ENCODE measurements at regions not wholly inside any gene's neighbourhood (a gene's known extent, or its start where the extent isn't known, plus 50 kb on each side); places are given as distances from the start of the nearest gene placed in this dataset.
A peak's percentile ranks its signal among the peaks of the same experiment; 100 is the strongest.
"Not testable (repeated sequence)": the region's sequence is repeated elsewhere in the genome, so short reads cannot be mapped to it uniquely, and the experiment has no call there.

DNA sequence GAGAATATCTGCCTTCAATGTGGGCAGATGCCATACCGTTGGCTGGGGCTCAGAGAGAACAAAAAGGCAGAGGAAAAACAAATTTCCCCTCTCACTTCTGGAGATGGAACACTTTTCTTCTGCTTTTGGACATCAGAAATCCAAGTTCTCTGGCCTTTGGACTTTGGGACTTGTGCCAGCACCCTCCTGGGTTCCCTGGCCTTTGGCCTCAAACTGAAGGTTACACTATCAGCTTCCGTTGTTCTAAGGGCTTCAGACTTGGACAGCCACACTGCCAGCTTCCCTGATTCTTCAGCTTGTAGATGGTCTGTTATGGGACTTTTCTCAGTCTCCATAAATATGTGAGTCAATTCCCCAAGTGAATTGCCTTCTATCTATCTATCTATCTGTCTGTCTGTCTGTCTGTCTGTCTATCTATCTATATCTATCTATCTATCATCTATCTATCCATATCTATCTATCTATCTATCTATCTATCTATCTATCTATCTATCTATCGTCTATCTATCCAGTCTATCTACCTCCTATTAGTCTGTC lies 778.1 kb upstream of the TMPRSS15 start:
- intact Hi-C loops (cut with DNase I) = no loop called here

DNA sequence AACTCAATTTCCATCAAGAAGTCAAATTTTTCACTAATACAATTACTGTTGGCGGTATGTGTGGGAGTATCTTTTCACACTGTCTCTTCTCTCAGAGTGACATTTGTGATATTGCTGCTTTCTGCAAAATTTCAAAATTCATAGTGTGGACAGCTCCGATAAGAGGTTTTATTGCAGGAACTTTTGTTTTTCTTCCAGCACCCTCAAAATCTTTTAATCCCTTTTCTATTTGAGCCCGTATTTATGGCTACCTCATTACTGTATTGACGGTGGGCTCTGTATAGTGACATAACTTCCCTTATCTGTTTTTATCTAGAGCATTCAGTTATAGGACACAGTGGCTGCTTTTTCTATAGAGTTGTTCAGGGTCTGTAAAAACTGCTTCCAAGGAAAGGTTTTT lies 794.4 kb upstream of the TMPRSS15 start:
- intact Hi-C loops (cut with DNase I) = no loop called here
- no peak for DNase-seq

More for the DNA sequence above, 778.1 kb upstream of the TMPRSS15 start:
- DNase-seq = no peak

DNA sequence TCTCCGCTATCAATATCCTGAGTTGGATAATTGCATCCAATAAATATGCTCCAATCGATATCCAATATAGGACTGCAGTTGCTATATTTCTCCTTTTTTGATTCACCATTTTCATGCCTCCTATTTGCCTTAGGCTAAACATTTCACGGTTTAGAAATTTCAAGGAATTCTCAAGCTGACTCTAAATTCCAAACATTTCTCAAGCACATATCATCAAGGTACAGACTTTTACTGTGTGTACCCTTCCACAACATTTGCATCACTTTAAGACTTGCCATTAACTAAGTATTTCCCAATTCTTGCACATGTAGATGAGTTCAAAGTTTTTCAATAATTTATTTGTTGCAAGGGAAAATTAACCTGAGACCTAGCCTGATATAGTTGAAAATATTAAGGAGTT lies 795.2 kb upstream of the TMPRSS15 start:
- intact Hi-C loops (cut with DNase I) = no loop called here
- DNase-seq = no peak

DNA sequence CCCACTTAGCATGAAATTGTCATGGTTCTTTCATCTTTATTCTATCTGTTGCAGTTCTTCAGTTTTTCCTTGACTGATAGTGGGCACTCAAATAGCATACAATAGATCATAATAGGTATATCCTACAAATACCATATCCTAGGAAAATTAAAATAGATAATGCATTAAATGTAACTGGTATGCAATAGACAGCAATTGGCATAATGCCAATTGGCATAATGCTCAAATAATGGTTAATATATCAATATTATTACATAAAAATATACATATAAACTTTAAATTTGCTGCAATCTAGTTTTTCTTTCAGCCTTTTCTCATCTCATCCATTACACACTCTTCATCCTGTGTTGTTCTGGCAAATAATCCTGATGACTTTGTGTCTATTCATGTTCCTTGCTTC lies 814.6 kb upstream of the TMPRSS15 start:
- intact Hi-C loops (cut with DNase I) = no loop called here
- no peak for DNase-seq

DNA sequence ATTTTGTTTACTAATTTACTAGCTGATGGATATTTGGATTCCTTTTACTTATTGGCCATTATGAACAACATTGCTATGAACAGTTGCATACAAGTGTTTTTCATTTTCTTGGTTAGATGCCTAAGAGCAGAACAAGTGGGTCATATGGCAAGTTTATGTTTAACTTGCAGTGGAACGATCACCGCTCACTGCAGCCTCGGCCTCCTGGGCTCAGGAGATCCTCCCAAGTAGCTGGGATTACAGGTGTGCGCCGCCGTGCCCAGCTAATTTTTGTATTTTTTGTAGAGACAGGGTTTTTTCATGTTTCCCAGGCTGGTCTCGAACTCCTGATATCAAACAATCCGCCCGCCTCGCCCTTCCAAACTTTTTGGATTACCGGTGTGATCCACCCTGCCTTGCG lies 820.5 kb upstream of the TMPRSS15 start:
- intact Hi-C loops (cut with DNase I) = no loop called here
- DNase-seq = peak in 1 of 10 donors; percentile 57

DNA sequence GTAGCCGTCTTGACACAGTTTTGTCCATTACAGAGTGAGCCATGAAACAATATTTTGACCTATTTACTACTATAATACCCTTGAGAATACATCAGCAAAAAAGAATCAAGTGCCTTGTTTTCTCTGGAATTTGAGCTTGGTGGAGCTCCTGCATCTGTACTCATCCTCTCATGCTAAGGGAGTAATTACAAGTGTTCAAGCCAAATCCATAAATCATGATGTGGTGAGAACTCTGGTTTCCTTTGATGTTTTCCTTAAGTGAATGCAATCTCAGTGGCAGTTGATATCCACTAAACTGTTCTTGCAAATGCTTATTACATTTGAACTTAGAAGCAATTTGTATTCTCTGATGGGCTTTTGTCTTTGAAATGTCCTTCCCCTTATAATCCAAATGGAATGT lies 824.6 kb upstream of the TMPRSS15 start:
- intact Hi-C loops (cut with DNase I) = no loop called here
- no peak for DNase-seq

DNA sequence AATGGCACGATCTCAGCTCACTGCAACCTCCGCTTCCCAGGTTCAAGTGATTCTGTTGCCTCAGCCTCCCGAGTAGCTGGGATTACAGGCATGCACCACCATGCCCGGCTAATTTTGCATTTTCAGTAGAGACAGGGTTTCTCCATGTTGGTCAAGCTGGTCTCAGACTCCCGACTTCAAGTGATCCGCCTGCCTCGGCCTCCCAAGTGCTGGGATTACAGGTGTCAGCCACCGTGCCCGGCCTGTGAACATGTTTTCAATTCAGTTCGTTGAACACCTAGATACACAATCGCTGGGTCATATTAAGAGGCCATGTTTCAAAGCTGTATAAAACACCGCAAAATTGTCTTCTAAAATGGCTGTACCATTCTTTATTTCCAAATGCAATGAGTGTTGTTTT lies 830.3 kb upstream of the TMPRSS15 start:
- peak in 1 of 10 donors; percentile 75 for DNase-seq
- intact Hi-C loops (cut with DNase I) = not testable (repeated sequence)

DNA sequence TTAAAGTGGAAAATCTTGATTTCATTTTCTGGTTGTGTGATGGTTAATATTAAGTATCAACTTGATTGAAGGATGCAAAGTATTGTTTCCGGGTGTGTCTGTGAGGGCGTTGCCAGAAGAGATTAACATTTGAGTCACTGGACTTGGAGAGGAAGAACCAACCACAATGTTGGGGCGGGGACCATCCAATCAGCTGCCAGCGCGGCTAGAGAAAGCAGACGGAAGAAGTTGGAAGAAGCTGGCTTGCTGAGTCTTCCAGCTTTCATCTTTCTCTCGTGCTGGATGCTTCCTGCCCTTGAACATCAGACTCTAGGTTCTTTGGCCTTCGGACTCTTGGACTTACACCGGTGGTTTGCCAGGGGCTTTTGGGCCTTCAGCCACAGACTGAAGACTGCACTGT lies 832.6 kb upstream of the TMPRSS15 start:
- DNase-seq = no peak

DNA sequence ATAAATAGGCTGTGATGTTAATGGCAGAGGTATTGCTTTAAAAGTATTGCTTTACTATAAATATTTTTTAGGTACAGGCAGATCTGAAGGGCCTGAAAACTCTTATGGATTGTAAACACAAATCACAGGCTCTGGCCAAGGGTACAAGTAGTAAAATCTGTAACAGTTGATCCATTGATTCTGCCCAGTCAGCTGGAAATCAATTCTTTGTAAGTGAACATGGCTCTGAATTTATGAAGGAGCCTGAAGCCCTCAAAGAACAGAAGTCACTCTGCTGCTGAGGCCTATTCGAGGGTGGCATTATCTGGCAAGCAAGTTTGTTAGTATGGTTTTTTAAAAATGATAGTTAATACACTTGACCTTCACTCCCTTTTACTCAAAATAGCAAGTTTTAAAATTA lies 834.0 kb upstream of the TMPRSS15 start:
- DNase-seq = no peak
- intact Hi-C loops (cut with DNase I) = no loop called here

More for the DNA sequence above, 832.6 kb upstream of the TMPRSS15 start:
- intact Hi-C loops (cut with DNase I) = no loop called here

DNA sequence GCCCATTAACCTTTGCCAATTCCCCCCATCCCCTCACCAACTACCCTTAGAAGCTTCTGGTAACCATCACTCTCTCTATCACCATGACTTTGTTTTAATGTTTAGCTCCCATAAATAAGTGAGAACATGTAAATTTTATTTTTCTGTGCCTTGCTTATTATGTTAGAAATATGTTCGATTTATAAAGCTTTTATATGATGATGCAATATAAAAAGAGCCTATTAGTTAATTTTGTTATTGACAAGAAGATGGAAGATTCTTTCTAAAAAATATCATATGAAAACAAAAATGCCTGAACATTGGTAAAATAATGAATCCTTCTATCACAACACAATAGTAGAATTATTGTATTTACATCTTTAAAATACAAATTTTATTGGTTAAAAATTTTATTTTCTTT lies 836.1 kb upstream of the TMPRSS15 start:
- intact Hi-C loops (cut with DNase I) = no loop called here
- no peak for DNase-seq

DNA sequence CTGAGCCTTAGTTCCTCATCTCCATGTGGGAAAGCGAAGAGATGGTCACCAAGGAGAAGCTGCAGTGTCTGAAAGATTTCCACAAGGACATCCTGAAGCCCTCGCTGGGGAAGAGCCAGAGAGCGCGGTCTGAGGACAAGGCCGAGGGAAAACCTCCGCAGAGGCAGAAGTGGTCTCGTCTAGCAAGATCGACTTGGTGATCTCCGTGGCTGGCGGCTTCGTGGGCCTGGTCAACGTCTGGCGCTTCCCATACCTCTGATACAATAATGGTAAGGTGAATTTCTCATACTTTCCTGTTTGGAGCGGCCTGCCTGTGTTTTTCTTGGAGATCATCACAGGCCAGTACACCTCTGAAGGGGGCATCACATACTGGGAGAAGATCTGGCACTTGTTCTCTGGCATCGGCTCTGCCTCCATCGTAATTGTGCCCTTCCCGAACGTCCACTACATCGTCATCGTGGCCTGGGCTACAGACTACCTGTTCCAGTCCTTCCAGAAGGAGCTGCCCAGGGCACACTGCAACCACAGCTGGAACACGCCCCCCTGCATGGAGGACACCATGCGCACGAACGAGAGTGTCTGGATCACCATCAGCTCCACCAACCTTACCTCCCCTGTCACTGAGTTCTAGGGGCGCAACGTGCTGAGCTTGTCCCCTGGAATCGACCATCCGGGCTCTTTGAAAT lies 841.1 kb upstream of the TMPRSS15 start:
- intact Hi-C loops (cut with DNase I) = no loop called here
- DNase-seq = peak in 2 of 10 donors; percentile 46 to 79

DNA sequence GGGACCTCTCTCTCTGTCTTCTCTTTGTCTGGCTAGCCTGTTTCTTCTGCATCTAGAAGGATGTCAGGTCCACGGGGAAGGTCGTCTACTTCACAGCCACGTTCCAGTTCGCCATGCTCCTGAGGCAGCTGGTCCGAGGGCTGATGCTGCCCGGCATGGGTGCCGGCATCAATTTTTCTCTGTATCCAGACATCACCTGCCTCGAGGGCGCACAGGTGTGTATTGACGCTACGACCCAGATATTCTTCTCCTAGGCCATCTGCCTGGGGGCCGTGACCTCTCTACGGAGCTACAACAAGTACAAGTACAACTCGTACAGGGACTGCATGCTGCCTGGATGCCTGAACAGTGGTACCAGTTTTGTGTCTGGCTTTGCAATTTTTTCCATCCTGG lies 841.6 kb upstream of the TMPRSS15 start:
- intact Hi-C loops (cut with DNase I) = no loop called here
- peak in 1 of 10 donors; percentile 23 for DNase-seq

DNA sequence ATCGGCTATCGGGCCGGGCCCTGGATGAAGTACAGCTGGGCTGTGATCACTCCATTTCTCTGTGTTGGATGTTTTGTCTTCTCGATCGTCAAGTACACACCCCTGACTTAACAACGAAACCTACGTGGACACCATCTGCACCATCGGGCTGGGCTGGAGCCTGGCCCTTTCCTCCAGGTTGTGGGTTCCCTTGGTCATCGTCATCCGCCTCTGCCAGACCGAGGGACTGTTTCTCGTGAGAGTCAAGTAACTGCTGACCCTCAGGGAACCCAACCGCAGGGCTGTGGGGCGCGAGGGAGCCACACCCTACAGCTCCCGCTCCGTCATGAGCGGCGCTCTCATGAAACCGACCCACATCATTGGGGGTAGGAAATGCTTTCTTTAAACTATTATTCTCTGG lies 842.4 kb upstream of the TMPRSS15 start:
- intact Hi-C loops (cut with DNase I) = no loop called here
- DNase-seq = peak in 1 of 10 donors; percentile 57

DNA sequence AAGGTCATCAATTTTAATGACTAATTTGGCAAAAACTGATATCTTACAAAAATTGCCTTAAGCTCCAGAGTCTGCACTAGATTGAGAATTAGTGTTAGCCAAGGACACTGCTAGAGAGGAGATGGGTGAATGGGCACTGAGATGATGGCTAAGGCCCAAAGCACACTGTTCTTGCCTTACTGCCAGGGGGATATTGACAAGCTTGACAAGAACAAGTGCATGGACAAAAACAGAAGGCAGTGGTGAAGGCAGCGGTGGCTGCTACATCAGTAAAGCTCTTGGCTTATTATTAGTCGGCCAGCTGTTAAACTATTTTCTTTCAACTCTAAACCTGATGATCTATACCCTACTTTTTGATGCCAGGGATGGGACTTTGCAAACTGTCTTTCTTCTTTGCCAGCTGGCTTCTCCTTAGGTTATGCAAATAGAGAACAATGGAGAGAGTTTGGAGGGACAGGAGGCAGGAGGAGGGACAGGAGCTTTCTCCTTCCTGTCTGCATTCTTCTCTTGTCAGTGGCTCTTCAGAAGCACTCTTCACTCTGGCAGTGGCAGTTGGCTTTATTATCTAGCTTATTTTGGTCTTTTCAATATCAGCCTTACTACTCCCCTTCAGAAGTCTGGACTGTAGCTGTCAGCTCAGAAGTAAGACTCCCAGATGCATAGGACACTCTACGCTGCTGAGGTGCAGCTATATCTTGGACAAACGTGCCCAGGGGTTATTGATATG lies 853.5 kb upstream of the TMPRSS15 start:
- DNase-seq = no peak
- intact Hi-C loops (cut with DNase I) = no loop called here

DNA sequence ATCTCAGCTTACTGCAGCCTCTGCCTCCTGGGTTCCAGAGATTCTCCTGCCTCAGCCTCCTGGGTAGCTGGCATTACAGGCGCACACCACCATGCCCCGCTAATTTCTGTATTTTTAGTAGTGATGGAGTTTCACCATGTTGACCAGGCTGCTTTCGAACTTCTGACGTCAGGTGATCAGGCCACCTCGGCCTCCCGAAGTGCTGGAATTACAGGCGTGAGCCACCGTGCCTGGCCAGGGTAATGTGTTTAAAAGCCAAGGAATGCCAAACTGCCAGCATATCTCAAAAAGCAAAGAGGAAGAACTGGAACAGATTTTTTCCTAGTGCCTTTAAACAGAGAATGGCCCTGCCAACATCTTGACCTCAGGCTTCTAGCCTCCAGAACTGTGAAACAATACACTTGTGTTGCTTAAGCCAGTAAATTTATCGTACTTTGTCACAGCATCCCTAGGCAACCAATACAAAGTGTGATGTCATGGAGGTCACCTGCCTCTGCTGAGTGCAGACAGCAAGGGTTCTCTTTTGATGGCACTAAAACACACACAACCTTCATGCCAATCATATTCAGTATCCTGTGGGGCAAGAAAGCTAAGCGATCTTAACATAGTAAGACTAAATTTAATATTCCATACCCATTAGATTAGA lies 858.3 kb upstream of the TMPRSS15 start:
- DNase-seq = peak in 1 of 10 donors; percentile 67
- intact Hi-C loops (cut with DNase I) = no loop called here

DNA sequence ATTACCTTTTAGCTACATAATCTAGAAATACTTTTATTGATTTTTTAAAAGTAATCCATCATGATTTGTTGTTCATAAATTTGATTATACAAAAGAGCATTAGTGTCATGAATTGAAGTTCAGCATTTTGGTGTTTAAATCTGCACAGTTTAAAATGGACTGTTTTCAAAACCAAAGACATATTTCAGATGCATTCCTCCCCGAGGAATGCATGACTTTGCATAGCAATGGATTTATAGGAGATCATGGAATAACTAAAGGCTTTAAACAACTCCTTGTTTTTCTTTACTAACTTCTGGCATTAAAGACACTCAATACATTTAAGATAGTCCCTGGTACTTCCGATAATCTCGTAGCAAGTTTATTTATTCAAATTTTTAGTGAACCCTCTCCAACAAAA lies 863.1 kb upstream of the TMPRSS15 start:
- intact Hi-C loops (cut with DNase I) = no loop called here
- no peak for DNase-seq

DNA sequence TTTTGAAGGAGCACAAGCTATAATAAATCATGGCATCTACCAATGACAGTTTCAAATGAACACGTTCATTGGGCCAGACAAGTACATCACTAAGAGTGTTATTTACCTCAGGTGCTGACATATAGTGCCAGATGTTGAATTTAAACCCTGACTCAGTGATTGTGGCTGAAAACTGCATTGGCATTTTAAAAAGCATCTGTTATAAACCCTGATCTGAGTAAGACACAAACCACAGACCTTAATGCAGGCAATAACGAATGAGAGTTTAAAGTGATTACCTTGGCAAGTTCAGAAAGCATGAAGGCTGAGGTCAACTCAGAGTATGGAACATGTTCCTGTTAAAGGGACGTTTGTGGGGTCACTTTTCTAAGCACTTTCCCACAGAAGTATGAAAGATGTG lies 865.1 kb upstream of the TMPRSS15 start:
- DNase-seq = no peak
- intact Hi-C loops (cut with DNase I) = no loop called here

DNA sequence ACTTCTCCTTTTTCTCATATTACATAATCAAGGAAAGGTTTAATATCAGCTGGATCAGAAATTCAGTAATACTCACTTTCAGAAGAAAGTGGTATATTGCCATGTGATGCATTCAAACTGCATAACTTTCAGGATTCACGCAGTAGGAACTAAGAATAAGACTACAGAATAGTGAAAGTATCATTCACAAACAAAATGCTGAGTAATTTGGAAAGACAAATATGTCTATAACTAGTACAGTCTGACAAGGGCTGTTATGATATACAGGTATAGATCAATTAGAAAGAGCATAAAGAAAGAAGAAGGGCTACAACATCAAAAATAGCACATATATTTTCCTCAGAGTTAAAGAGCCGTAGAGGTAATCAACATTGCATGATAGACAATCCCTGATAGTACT lies 871.5 kb upstream of the TMPRSS15 start:
- DNase-seq = no peak
- intact Hi-C loops (cut with DNase I) = no loop called here

DNA sequence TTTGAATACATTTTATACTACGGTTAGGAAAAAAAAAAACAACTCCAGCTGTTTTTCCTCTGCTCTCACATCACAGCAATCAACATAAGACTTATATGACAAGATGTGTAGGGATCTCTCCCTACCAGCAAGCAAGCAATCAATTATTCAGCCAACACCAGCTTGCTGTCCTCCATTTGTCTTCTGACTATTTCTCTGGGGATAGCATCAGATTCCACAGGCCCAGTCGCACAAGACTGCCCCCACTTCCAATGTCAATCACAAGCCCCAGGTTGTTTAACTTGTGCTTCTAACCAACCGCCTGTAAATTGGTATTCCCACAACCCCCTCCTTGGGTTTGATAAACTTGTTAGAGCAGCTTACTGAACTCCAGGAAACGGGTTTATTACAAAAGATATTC lies 873.1 kb upstream of the TMPRSS15 start:
- no peak for DNase-seq
- intact Hi-C loops (cut with DNase I) = no loop called here

DNA sequence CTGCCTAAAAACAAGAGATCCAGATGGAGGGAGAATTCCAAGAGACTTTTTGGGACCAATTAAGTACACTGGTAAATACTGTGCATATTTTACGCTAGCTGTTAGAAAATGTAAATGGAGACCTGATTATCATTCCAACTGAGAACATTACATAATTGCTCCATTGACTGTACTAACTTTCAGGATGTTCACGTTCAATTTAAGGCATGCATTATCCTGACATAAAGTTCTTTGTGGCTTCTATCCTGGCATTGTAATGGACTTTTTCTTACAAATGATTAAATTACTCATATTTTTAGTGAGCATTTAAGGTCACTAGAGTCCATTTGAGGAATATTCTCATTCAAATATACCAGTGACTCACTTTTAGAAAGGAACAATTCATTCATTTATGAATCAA lies 883.3 kb upstream of the TMPRSS15 start:
- intact Hi-C loops (cut with DNase I) = no loop called here
- DNase-seq = no peak

DNA sequence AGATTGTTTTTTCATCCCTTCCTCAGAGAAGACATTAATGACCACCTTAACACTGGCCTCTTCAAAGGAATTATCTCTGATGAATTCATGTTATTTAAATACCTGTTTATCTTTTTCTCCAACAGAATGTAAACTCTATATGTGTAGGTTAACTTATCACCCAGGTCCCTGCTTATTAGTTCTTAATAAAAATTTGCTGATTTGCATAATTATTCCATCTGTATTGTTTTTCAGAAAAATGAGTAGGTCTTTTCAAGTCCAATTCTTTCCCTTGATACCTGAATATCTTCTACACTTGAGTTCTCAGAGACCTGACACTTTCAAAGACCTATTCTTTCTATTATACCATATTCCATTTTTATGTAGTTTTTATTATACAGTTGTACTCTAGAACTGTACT lies 886.7 kb upstream of the TMPRSS15 start:
- intact Hi-C loops (cut with DNase I) = no loop called here
- no peak for DNase-seq

DNA sequence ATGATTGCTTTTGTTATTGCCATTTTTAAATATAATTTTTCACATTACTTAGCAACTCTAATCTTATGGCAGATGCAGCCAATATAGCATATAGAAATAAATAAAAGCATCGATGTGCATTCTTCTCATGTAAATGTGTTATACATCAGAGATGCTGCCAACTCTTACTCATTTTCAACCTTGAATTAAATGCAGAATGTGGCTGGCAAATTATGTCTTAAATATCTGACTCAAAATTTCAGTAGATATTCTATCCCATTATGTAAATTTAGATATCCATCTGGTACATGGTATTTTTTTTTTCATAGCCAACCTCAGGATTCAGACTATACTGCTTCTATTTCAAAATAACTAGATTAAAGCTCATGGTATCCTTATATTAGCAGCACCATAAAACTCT lies 916.7 kb upstream of the TMPRSS15 start:
- intact Hi-C loops (cut with DNase I) = no loop called here
- no peak for DNase-seq
